Activated naive CD4-positive, alpha-beta T cell treated with anti-CD3 and anti-CD28 coated beads for 36 hours (primary cell): ENCODE measurements at regions not wholly inside any gene's neighbourhood (a gene's known extent, or its start where the extent isn't known, plus 50 kb on each side); places are given as distances from the start of the nearest gene placed in this dataset.
"Not testable (repeated sequence)": the region's sequence is repeated elsewhere in the genome, so short reads cannot be mapped to it uniquely, and the experiment has no call there.

Source experiments
- CTCF ChIA-PET: fragments of 350-600 bp; sonication (Branson Sonifier 250); formaldehyde crosslinking; loops from one replicate; lab custom pipeline; 2021; ENCODE audit warnings: antibody characterized with exemption; lab: Charles Lee
- DNase-seq: peaks from one replicate; pipeline ENCODE4 v3.0.0-alpha.2; 2020
- H3K27ac Mint-ChIP-seq: one replicate; pipeline ENCODE4 v1.8.0; 2021; ENCODE audit warnings: mild to moderate bottlenecking, mixed read lengths
- H3K27me3 Mint-ChIP-seq: one replicate; pipeline ENCODE4 v1.8.0; 2021; ENCODE audit warnings: low read depth, mixed read lengths
- H3K36me3 Mint-ChIP-seq: one replicate; pipeline ENCODE4 v1.8.0; 2021; ENCODE audit warnings: low read depth, mixed read lengths
- H3K4me1 Mint-ChIP-seq: one replicate; pipeline ENCODE4 v1.8.0; 2021; ENCODE audit warnings: low read depth, mixed read lengths
- H3K4me3 Mint-ChIP-seq: one replicate; pipeline ENCODE4 v1.8.0; 2021; ENCODE audit warnings: mild to moderate bottlenecking, moderate library complexity, mixed read lengths
- H3K9me3 Mint-ChIP-seq: one replicate; pipeline ENCODE4 v1.8.0; 2021; ENCODE audit warnings: mixed read lengths
- intact Hi-C: fragments of 100-400 bp; cut with micrococcal nuclease; formaldehyde crosslinking; loops from one replicate; pipeline ENCODE4 v1.15.1; 2023

GRCh38 chrX:27132862-27133261 lies 330.3 kb downstream of the PPP4R3C start:
- Mint-ChIP-seq H3K9me3 (no peaks in the 10 kb centered on the region), H3K27me3 (no peaks in the 10 kb centered on the region), H3K4me3 (no peak overlapping the region), H3K27ac (no peak overlapping the region), H3K4me1 (no peaks in the 10 kb centered on the region), H3K36me3 (no peaks in the 10 kb centered on the region)
- intact Hi-C loops = no loop called here
- CTCF ChIA-PET = no interaction called here
- DNase-seq = no peak

GRCh38 chrX:27087176-27087575 lies 376.0 kb downstream of the PPP4R3C start:
- H3K27ac Mint-ChIP-seq, H3K4me1 Mint-ChIP-seq, DNase-seq, intact Hi-C loops, CTCF ChIA-PET, H3K36me3 Mint-ChIP-seq, H3K4me3 Mint-ChIP-seq, H3K9me3 Mint-ChIP-seq, H3K27me3 Mint-ChIP-seq: not testable (repeated sequence)

- CTCF ChIA-PET = no interaction called here
- no peaks in the 10 kb centered on the region for H3K9me3 Mint-ChIP-seq
- no peaks in the 10 kb centered on the region for H3K27me3 Mint-ChIP-seq
- DNase-seq = no peak
- H3K4me1 Mint-ChIP-seq = no peaks in the 10 kb centered on the region
- H3K4me3 Mint-ChIP-seq = no peak overlapping the region
- intact Hi-C loops = no loop called here
- H3K27ac Mint-ChIP-seq = no peak overlapping the region
- H3K36me3 Mint-ChIP-seq = no peaks in the 10 kb centered on the region
Observed at GRCh38 chrX:27086237-27086636, 376.9 kb downstream of the PPP4R3C start.

- CTCF ChIA-PET = no interaction called here
- Mint-ChIP-seq H3K4me3 (no peak overlapping the region), H3K4me1 (no peaks in the 10 kb centered on the region), H3K9me3 (no peaks in the 10 kb centered on the region), H3K27me3 (no peaks in the 10 kb centered on the region), H3K36me3 (no peaks in the 10 kb centered on the region), H3K27ac (no peak overlapping the region)
- intact Hi-C loops = no loop called here
- no peak for DNase-seq
Observed at GRCh38 chrX:27085346-27085745, 377.8 kb downstream of the PPP4R3C start.

GRCh38 chrX:27078371-27078770 lies 384.8 kb downstream of the PPP4R3C start:
- Mint-ChIP-seq H3K9me3 (peaks cover 6% of the 10 kb centered on the region), H3K4me3 (no peak overlapping the region), H3K27ac (no peak overlapping the region), H3K4me1 (no peaks in the 10 kb centered on the region), H3K27me3 (no peaks in the 10 kb centered on the region), H3K36me3 (no peaks in the 10 kb centered on the region)
- intact Hi-C loops = no loop called here
- CTCF ChIA-PET = no interaction called here
- DNase-seq = no peak

GRCh38 chrX:27057883-27058282 lies 405.3 kb downstream of the PPP4R3C start:
- no peaks in the 10 kb centered on the region for H3K4me1 Mint-ChIP-seq
- DNase-seq = no peak
- intact Hi-C loops = no loop called here
- no peaks in the 10 kb centered on the region for H3K27me3 Mint-ChIP-seq
- CTCF ChIA-PET = no interaction called here
- no peak overlapping the region for H3K4me3 Mint-ChIP-seq
- H3K9me3 Mint-ChIP-seq = no peaks in the 10 kb centered on the region
- no peak overlapping the region for H3K27ac Mint-ChIP-seq
- H3K36me3 Mint-ChIP-seq = no peaks in the 10 kb centered on the region

- Mint-ChIP-seq H3K36me3 (no peaks in the 10 kb centered on the region), H3K9me3 (no peaks in the 10 kb centered on the region), H3K4me1 (no peaks in the 10 kb centered on the region), H3K27me3 (no peaks in the 10 kb centered on the region), H3K27ac (no peak overlapping the region), H3K4me3 (no peak overlapping the region)
- no peak for DNase-seq
- CTCF ChIA-PET = no interaction called here
- intact Hi-C loops = no loop called here
Observed at GRCh38 chrX:27039332-27039731, 423.8 kb downstream of the PPP4R3C start.

GRCh38 chrX:27008486-27008885 lies 454.7 kb downstream of the PPP4R3C start:
- CTCF ChIA-PET = no interaction called here
- intact Hi-C loops = no loop called here
- Mint-ChIP-seq H3K9me3 (peaks cover 2% of the 10 kb centered on the region), H3K27me3 (no peaks in the 10 kb centered on the region), H3K36me3 (no peaks in the 10 kb centered on the region), H3K4me3 (no peak overlapping the region), H3K4me1 (no peaks in the 10 kb centered on the region), H3K27ac (no peak overlapping the region)
- no peak for DNase-seq

- H3K27ac Mint-ChIP-seq = no peak overlapping the region
- H3K27me3 Mint-ChIP-seq = no peaks in the 10 kb centered on the region
- H3K4me1 Mint-ChIP-seq = no peaks in the 10 kb centered on the region
- intact Hi-C loops = no loop called here
- no peaks in the 10 kb centered on the region for H3K36me3 Mint-ChIP-seq
- no peak overlapping the region for H3K4me3 Mint-ChIP-seq
- DNase-seq = no peak
- CTCF ChIA-PET = no interaction called here
- peaks cover 3% of the 10 kb centered on the region for H3K9me3 Mint-ChIP-seq
Observed at GRCh38 chrX:26999634-27000033, 463.5 kb downstream of the PPP4R3C start.

GRCh38 chrX:26958261-26958660 lies 504.9 kb downstream of the PPP4R3C start:
- H3K9me3 Mint-ChIP-seq = peaks cover 1% of the 10 kb centered on the region
- H3K27me3 Mint-ChIP-seq = no peaks in the 10 kb centered on the region
- DNase-seq = no peak
- intact Hi-C loops = no loop called here
- no peak overlapping the region for H3K27ac Mint-ChIP-seq
- CTCF ChIA-PET = no interaction called here
- H3K4me1 Mint-ChIP-seq = no peaks in the 10 kb centered on the region
- no peak overlapping the region for H3K4me3 Mint-ChIP-seq
- H3K36me3 Mint-ChIP-seq = no peaks in the 10 kb centered on the region

GRCh38 chrX:26954029-26954428 lies 509.1 kb downstream of the PPP4R3C start:
- no peaks in the 10 kb centered on the region for H3K27me3 Mint-ChIP-seq
- intact Hi-C loops = no loop called here
- no peak overlapping the region for H3K4me3 Mint-ChIP-seq
- no peaks in the 10 kb centered on the region for H3K9me3 Mint-ChIP-seq
- CTCF ChIA-PET = no interaction called here
- H3K4me1 Mint-ChIP-seq = no peaks in the 10 kb centered on the region
- no peak overlapping the region for H3K27ac Mint-ChIP-seq
- no peaks in the 10 kb centered on the region for H3K36me3 Mint-ChIP-seq
- no peak for DNase-seq

- H3K9me3 Mint-ChIP-seq = no peaks in the 10 kb centered on the region
- intact Hi-C loops = no loop called here
- CTCF ChIA-PET = no interaction called here
- no peaks in the 10 kb centered on the region for H3K4me1 Mint-ChIP-seq
- H3K27ac Mint-ChIP-seq = no peak overlapping the region
- H3K4me3 Mint-ChIP-seq = no peak overlapping the region
- H3K27me3 Mint-ChIP-seq = no peaks in the 10 kb centered on the region
- DNase-seq = no peak
- H3K36me3 Mint-ChIP-seq = no peaks in the 10 kb centered on the region
Observed at GRCh38 chrX:26952213-26952612, 510.9 kb downstream of the PPP4R3C start.

- no peaks in the 10 kb centered on the region for H3K9me3 Mint-ChIP-seq
- no peak overlapping the region for H3K27ac Mint-ChIP-seq
- no peak for DNase-seq
- intact Hi-C loops = no loop called here
- CTCF ChIA-PET = no interaction called here
- no peaks in the 10 kb centered on the region for H3K27me3 Mint-ChIP-seq
- no peaks in the 10 kb centered on the region for H3K4me1 Mint-ChIP-seq
- H3K36me3 Mint-ChIP-seq = no peaks in the 10 kb centered on the region
- no peak overlapping the region for H3K4me3 Mint-ChIP-seq
Observed at GRCh38 chrX:26927419-26927818, 535.7 kb downstream of the PPP4R3C start.

- no peaks in the 10 kb centered on the region for H3K4me1 Mint-ChIP-seq
- intact Hi-C loops = no loop called here
- no peaks in the 10 kb centered on the region for H3K36me3 Mint-ChIP-seq
- no peaks in the 10 kb centered on the region for H3K9me3 Mint-ChIP-seq
- CTCF ChIA-PET = no interaction called here
- H3K4me3 Mint-ChIP-seq = no peak overlapping the region
- H3K27me3 Mint-ChIP-seq = no peaks in the 10 kb centered on the region
- no peak for DNase-seq
- H3K27ac Mint-ChIP-seq = no peak overlapping the region
Observed at GRCh38 chrX:26925088-26925487, 538.1 kb downstream of the PPP4R3C start.
